ENCODE measurements at regions not wholly inside any gene's neighbourhood (a gene's known extent, or its start where the extent isn't known, plus 50 kb on each side); places are given as distances from the start of the nearest gene placed in this dataset.

GRCh38 chr5:79851391-79851863 lies 139.6 kb downstream of the MTX3 start:
- TF ChIP-seq CTCF (conservative IDR thresholded peaks at IDR 0.05; ENCODE audit: low read length) (no peak), EZH2phosphoT487 (IDR thresholded peaks at IDR 0.05; ENCODE audit: borderline replicate concordance, low read depth, low read length) (no peak)

All from OCI-LY7 (cell line).